Fibroblast of mammary gland (primary cell): ENCODE measurements at regions not wholly inside any gene's neighbourhood (a gene's known extent, or its start where the extent isn't known, plus 50 kb on each side); places are given as distances from the start of the nearest gene placed in this dataset.

Experiments
- DNase-seq: peaks from one replicate; pipeline ENCODE4 v3.0.0-alpha.2; 2010; ENCODE audit warnings: low read depth
- H3K4me3 ChIP-seq: 2 replicates; pipeline ENCODE4 v1.5.1; 2011; ENCODE audit warnings: low read depth, mild to moderate bottlenecking, low read length, moderate library complexity; ENCODE audit not compliant: control insufficient read depth
- TF ChIP-seq, protein P1 (sequence below): conservative IDR thresholded peaks from 2 replicates; pipeline ENCODE4 v1.5.1; 2011; ENCODE audit warnings: low read depth, low read length, inconsistent platforms; ENCODE audit not compliant: control insufficient read depth, insufficient read depth

DNA sequence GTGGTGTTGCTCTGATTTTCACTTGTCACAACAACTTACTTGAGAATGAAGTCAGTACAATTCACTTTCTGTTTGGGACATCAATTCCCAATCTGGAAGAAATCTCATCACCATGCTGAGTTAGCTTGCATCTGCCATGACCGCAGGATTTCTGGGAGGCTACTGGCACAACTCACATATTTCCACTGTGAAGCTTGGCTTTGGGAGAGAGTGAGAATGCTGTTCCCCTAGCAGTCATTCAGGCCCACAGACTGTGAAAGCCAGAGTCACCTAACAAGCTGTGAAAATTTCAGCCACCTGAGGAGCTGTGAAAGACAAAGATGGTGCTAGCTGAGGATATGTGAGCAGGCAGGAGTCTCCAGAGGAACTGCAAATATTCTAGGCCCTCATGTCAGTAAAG lies 365.2 kb upstream of the TUSC1 start:
- H3K4me3 ChIP-seq = no peak overlapping the region
- DNase-seq = no peak
- TF ChIP-seq, protein P1, sequence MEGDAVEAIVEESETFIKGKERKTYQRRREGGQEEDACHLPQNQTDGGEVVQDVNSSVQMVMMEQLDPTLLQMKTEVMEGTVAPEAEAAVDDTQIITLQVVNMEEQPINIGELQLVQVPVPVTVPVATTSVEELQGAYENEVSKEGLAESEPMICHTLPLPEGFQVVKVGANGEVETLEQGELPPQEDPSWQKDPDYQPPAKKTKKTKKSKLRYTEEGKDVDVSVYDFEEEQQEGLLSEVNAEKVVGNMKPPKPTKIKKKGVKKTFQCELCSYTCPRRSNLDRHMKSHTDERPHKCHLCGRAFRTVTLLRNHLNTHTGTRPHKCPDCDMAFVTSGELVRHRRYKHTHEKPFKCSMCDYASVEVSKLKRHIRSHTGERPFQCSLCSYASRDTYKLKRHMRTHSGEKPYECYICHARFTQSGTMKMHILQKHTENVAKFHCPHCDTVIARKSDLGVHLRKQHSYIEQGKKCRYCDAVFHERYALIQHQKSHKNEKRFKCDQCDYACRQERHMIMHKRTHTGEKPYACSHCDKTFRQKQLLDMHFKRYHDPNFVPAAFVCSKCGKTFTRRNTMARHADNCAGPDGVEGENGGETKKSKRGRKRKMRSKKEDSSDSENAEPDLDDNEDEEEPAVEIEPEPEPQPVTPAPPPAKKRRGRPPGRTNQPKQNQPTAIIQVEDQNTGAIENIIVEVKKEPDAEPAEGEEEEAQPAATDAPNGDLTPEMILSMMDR = no peak

DNA sequence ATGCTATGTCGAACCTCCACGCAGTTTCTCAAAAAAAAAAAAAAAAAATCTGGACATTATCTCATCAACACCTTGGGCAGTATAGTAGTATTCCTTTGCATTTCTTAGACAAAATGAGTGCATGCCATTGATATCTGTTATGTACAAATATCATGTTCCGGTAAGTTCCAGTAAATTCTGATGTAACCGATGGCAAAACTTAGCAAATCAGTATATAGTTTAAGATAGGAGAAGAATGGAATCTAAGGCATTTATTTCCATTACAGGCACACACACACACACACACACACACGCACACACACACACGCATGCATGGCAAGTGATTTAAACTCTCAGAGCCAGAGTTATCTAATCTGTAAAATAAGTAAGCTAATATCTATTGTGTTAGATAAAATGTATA lies 356.5 kb upstream of the TUSC1 start:
- DNase-seq = no peak
- H3K4me3 ChIP-seq = no peak overlapping the region
- TF ChIP-seq, protein P1 = no peak

DNA sequence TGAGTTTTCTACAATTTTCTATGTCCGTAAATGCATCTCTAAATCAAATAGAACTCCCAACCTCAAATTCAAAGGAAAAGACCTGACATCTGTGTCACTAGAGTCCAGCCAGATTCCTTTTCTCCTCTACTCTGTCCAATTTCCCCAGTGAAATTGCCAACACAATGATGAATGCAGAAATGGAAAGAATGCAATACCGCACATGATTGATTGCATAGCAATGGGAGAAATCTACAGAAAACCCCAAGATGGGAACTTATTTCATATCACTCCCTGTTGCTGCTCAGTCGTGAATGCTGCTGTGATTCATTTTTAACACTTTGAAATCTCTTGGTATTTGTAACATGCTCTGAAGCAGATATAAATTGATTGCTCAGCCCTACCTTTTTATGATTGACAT lies 355.1 kb upstream of the TUSC1 start:
- no peak for DNase-seq
- TF ChIP-seq, protein P1 = no peak
- no peak overlapping the region for H3K4me3 ChIP-seq

DNA sequence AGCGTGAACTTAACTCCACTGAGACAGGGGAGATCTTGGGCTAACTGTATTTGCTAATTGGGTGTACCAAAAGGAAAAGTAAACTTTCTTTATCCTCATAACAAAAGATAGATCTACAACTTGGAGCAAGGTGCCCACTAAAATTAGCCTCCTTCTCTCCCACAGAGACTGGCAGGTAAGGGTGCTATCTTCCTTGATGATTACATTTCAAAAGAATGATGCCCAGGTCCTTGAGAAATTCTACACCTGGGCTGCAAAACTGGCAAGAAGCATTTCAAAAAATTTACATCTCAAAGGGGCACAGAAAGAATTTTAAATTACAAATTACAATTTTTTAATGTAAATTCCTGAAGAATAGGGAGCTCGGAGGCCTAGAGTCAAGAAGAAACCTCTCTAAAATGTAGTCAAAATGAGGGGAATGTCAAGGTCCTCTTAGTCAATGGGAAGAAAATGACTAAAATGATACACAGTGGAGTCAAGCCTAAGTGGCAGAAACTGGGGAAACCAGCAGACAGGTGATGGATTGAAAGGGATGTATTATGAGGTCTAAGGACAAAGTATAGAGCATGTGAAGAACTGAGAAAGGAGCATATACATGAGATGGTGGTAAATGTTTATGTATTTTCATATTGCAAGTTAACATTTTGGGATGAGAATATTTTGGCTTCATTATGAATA lies 348.3 kb upstream of the TUSC1 start:
- no peak for DNase-seq
- TF ChIP-seq, protein P1 = no peak
- H3K4me3 ChIP-seq = no peak overlapping the region

DNA sequence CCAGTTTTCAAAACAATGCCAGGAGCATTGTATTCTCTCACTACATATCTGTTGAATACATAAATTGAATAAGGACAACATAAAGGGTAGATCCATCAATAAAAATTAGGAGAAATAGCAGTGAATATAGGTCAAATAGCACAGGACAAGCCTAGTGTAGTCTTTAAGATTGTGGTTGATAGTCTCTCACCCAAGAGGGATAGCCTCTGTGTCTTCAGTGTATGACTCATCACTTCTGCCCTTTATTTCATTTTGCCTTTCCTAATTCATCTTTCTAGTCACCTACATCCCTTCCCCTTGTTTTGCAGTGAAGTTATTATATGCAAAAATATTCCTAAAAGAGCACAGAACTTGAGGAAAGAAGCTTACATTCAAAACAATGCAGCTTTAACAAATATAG lies 335.0 kb upstream of the TUSC1 start:
- no peak overlapping the region for H3K4me3 ChIP-seq
- peak; percentile 12 for DNase-seq
- TF ChIP-seq, protein P1 = no peak

DNA sequence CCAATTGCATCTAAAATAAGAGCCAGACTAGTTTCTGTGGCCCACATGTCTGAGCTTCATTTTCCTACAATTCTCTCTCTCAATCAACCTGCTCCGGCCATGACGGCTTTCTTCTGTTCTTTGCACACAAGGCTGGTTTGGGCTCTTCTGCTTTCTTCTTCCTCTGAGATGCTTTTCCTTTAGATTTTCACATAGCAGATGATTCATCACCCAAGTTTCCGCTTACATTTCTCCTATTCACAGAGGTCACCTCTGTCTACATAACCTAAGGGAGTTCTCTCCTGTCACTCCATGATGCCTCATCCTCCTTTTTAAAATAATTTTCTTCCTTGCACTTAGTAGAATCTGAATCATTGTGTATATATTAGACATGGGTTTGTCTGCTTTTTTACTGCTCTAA lies 334.6 kb upstream of the TUSC1 start:
- TF ChIP-seq, protein P1 = no peak
- DNase-seq = peak; percentile 15
- H3K4me3 ChIP-seq = no peak overlapping the region

DNA sequence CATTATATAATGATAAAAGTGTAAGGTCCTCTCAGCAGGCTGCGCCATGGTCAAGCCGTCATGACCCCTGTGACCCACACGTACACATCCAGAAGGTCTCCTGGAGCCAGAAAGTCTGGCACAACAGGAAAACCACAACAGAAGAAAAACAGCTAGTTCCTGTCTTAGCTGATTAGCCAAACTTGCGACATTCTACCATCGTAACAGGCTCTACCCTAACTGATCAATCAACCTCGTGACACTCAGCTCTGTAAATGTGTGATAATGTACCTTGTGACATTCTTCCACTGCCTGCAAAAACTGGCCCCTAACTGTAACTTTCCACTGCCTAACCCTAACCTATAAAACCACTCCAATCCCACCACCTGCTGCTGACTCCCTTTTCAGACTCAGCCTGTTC lies 316.4 kb upstream of the TUSC1 start:
- DNase-seq = no peak
- H3K4me3 ChIP-seq = no peak overlapping the region
- TF ChIP-seq, protein P1 = no peak
